Fibroblast of lung (primary cell): ENCODE measurements at regions not wholly inside any gene's neighbourhood (a gene's known extent, or its start where the extent isn't known, plus 50 kb on each side); places are given as distances from the start of the nearest gene placed in this dataset.

Experiments used
- DNase-seq, 2 donors: peaks; one replicate each; pipeline versions ENCODE4 v3.0.0 to v3.0.0-alpha.2; 2010; ENCODE audit warnings: low read depth in 2 of 2
- H2AFZ ChIP-seq: 2 replicates; pipeline ENCODE4 v1.5.1; 2012; ENCODE audit warnings: low read length, control low read depth, inconsistent platforms
- H3K27ac ChIP-seq: 2 replicates; pipeline ENCODE4 v1.5.1; 2011; ENCODE audit warnings: low read length, control low read depth; ENCODE audit not compliant: insufficient read depth
- H3K27me3 ChIP-seq: 2 replicates; pipeline ENCODE4 v1.5.1; 2011; ENCODE audit warnings: mild to moderate bottlenecking, low read length; ENCODE audit not compliant: control insufficient read depth, insufficient read depth
- H3K36me3 ChIP-seq: 2 replicates; pipeline ENCODE4 v1.5.1; 2011; ENCODE audit warnings: low read length; ENCODE audit not compliant: control insufficient read depth, insufficient read depth
- H3K4me1 ChIP-seq: 2 replicates; pipeline ENCODE4 v1.5.1; 2011; ENCODE audit warnings: low read length; ENCODE audit not compliant: control insufficient read depth, insufficient read depth; ENCODE audit errors: extremely low read depth
- H3K4me2 ChIP-seq: 2 replicates; pipeline ENCODE4 v1.5.1; 2011; ENCODE audit warnings: low read length, control low read depth; ENCODE audit not compliant: insufficient read depth; ENCODE audit errors: extremely low read depth
- H3K4me3 ChIP-seq, 4 experiments: fragments of 200-600 bp in 1 of 4; sonication (generic) in 1 of 4; replicated peaks in 1 of 4; 2 replicates each; pipeline ENCODE4 v1.5.1; 2011 to 2016; ENCODE audit warnings: low read length in 4 of 4, low read depth in 3 of 4, mild to moderate bottlenecking in 3 of 4, control low read depth in 2 of 4, inconsistent platforms in 1 of 4, mixed read lengths in 1 of 4; ENCODE audit not compliant: insufficient read depth in 1 of 4; ENCODE audit errors: control extremely low read depth in 1 of 4
- H3K79me2 ChIP-seq: 2 replicates; pipeline ENCODE4 v1.5.1; 2012; ENCODE audit warnings: mild to moderate bottlenecking, low read length, inconsistent platforms; ENCODE audit not compliant: control insufficient read depth, insufficient read depth
- H3K9ac ChIP-seq: 2 replicates; pipeline ENCODE4 v1.5.1; 2011; ENCODE audit warnings: mild to moderate bottlenecking, low read length, control low read depth; ENCODE audit not compliant: insufficient read depth
- H3K9me3 ChIP-seq: 2 replicates; pipeline ENCODE4 v1.5.1; 2012; ENCODE audit warnings: low read depth, low read length; ENCODE audit not compliant: control insufficient read depth, insufficient read depth
- H4K20me1 ChIP-seq: 2 replicates; pipeline ENCODE4 v1.5.1; 2011; ENCODE audit warnings: low read length; ENCODE audit not compliant: control insufficient read depth, insufficient read depth; ENCODE audit errors: extremely low read depth
- EZH2 ChIP-seq: IDR thresholded peaks from 2 replicates; pipeline ENCODE4 v1.5.1; 2012; ENCODE audit warnings: low read length, control low read depth, mild to moderate bottlenecking; ENCODE audit errors: missing control alignments
- TF ChIP-seq, protein P1 (sequence below), 2 donors: IDR thresholded peaks in 1 of 2; conservative IDR thresholded peaks in 1 of 2; 1 replicate in 1 of 2; 2 replicates in 1 of 2; pipeline ENCODE4 v1.5.1; 2011 to 2012; ENCODE audit warnings: low read length in 2 of 2, control low read depth in 1 of 2, inconsistent platforms in 1 of 2, low read depth in 1 of 2, mild to moderate bottlenecking in 1 of 2

GRCh38 chr2:217415316-217415715 lies 555.5 kb upstream of the TNP1 start:
- Histone ChIP-seq H3K9me3 (no peaks in the 10 kb centered on the region), H3K79me2 (no peaks in the 10 kb centered on the region), H3K4me2 (no peak overlapping the region), H3K27me3 (no peaks in the 10 kb centered on the region), H3K27ac (no peak overlapping the region), H4K20me1 (no peaks in the 10 kb centered on the region), H3K36me3 (no peaks in the 10 kb centered on the region), H2AFZ (no peak overlapping the region), H3K4me1 (peaks cover 6% of the 10 kb centered on the region), H3K4me3 (no peak overlapping the region), H3K9ac (no peak overlapping the region)
- TF ChIP-seq, protein P1, sequence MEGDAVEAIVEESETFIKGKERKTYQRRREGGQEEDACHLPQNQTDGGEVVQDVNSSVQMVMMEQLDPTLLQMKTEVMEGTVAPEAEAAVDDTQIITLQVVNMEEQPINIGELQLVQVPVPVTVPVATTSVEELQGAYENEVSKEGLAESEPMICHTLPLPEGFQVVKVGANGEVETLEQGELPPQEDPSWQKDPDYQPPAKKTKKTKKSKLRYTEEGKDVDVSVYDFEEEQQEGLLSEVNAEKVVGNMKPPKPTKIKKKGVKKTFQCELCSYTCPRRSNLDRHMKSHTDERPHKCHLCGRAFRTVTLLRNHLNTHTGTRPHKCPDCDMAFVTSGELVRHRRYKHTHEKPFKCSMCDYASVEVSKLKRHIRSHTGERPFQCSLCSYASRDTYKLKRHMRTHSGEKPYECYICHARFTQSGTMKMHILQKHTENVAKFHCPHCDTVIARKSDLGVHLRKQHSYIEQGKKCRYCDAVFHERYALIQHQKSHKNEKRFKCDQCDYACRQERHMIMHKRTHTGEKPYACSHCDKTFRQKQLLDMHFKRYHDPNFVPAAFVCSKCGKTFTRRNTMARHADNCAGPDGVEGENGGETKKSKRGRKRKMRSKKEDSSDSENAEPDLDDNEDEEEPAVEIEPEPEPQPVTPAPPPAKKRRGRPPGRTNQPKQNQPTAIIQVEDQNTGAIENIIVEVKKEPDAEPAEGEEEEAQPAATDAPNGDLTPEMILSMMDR (conservative IDR thresholded peaks at IDR 0.05 in 1 of 2, IDR thresholded peaks at IDR 0.05 in 1 of 2; ENCODE audit: low read depth in 1 of 2, low read length in 2 of 2), result no peak
- DNase-seq, result no peak

DNA sequence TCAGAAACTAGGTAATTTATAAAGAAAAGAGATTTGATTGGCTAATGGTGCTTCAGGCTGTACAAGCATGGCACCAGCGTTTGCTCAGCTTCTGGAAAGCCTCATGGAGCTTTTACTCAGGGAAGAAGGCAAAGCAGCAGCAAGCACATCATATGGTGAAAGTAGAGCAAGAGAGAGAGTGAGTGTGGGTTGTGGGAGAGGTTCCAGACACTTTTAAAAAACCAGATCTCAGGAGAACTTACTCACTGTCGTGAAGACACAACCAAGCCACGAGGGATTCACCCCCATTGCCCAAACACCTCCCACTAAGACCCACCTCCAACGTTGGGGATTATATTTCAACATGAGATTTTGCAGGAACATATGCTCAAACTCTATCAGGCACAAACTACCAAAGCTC lies 554.6 kb upstream of the TNP1 start:
- Histone ChIP-seq H3K4me3 (no peak overlapping the region), H3K36me3 (no peaks in the 10 kb centered on the region), H3K79me2 (no peaks in the 10 kb centered on the region), H3K9ac (no peak overlapping the region), H3K27me3 (no peaks in the 10 kb centered on the region), H4K20me1 (no peaks in the 10 kb centered on the region), H3K27ac (no peak overlapping the region), H3K4me1 (peaks cover 6% of the 10 kb centered on the region), H3K4me2 (no peak overlapping the region), H3K9me3 (no peaks in the 10 kb centered on the region), H2AFZ (no peak overlapping the region)
- TF ChIP-seq EZH2, result no peak
- TF ChIP-seq, protein P1 (conservative IDR thresholded peaks at IDR 0.05 in 1 of 2, IDR thresholded peaks at IDR 0.05 in 1 of 2; ENCODE audit: low read depth in 1 of 2, low read length in 2 of 2), result no peak
- no peak for DNase-seq

DNA sequence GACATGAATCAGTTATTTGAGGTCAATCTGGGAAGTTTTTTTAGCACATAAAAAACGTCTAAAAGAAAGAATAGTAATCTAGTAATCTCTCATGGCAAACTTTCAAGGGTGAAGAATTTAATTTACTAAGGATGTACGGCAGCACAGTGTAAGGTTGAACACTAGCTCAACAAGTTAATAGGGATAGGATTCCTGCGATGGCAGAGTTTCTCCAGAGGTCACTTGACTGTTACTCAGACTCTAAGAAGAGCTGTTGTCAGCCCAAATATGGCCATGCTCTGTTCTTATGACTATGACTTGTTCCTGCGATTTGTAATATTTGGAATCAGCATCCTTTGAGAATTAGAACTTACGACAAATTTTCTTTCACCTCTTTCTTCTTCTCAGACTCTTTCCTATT lies 553.3 kb upstream of the TNP1 start:
- no peak overlapping the region for H2AFZ ChIP-seq
- H3K4me1 ChIP-seq, result peaks cover 4% of the 10 kb centered on the region
- peak in 1 of 2 donors; percentile 48 for DNase-seq
- no peaks in the 10 kb centered on the region for H3K9me3 ChIP-seq
- no peaks in the 10 kb centered on the region for H4K20me1 ChIP-seq
- TF ChIP-seq, protein P1 (conservative IDR thresholded peaks at IDR 0.05 in 1 of 2, IDR thresholded peaks at IDR 0.05 in 1 of 2; ENCODE audit: low read depth in 1 of 2, low read length in 2 of 2), result no peak
- no peak for TF ChIP-seq EZH2
- no peaks in the 10 kb centered on the region for H3K79me2 ChIP-seq
- no peaks in the 10 kb centered on the region for H3K36me3 ChIP-seq
- no peaks in the 10 kb centered on the region for H3K27me3 ChIP-seq
- no peak overlapping the region for H3K4me2 ChIP-seq
- peak overlapping the region; percentile 4 for H3K27ac ChIP-seq
- no peak overlapping the region for H3K4me3 ChIP-seq
- H3K9ac ChIP-seq, result no peak overlapping the region
